GM12878 (cell line): ENCODE measurements at regions not wholly inside any gene's neighbourhood (a gene's known extent, or its start where the extent isn't known, plus 50 kb on each side); places are given as distances from the start of the nearest gene placed in this dataset.

Source experiments
- JUND ChIP-seq: IDR thresholded peaks from 2 replicates; pipeline ENCODE4 v1.6.1; 2012; ENCODE audit warnings: low read depth, mild to moderate bottlenecking, low read length, improper control_type of control experiment, moderate library complexity
- NFXL1 ChIP-seq: fragments of 450-650 bp; IDR thresholded peaks from 2 replicates; pipeline ENCODE4 v1.6.1; 2017; ENCODE audit warnings: antibody characterized with exemption, mild to moderate bottlenecking, borderline replicate concordance
- RAD21 ChIP-seq: IDR thresholded peaks from 2 replicates; pipeline ENCODE4 v1.6.1; 2011; ENCODE audit warnings: mild to moderate bottlenecking, low read depth, low read length, moderate library complexity; ENCODE audit not compliant: insufficient read depth
- RB1 ChIP-seq: fragments of 450-650 bp; formaldehyde crosslinking; IDR thresholded peaks from 2 replicates; pipeline ENCODE4 v1.6.1; 2017; ENCODE audit warnings: mild to moderate bottlenecking, borderline replicate concordance
- TF ChIP-seq, protein P1 (sequence below): IDR thresholded peaks from 2 replicates; pipeline ENCODE4 v1.6.1; 2011; ENCODE audit warnings: low read depth, low read length, improper control_type of control experiment, borderline replicate concordance
- TF ChIP-seq, protein P2 (sequence below), 3 experiments: IDR thresholded peaks in 2 of 3; conservative IDR thresholded peaks in 1 of 3; 2 replicates each; pipeline ENCODE4 v1.5.1; 2011; ENCODE audit warnings: low read depth in 3 of 3, low read length in 3 of 3, mild to moderate bottlenecking in 3 of 3, control low read depth in 2 of 3, moderate library complexity in 2 of 3, inconsistent platforms in 1 of 3, mixed read lengths in 1 of 3; ENCODE audit not compliant: control insufficient read depth in 2 of 3, insufficient read depth in 1 of 3; ENCODE audit errors: extremely low read depth in 1 of 3
- TF ChIP-seq, protein P3 (sequence below): fragments of 450-650 bp; IDR thresholded peaks from 2 replicates; pipeline ENCODE4 v1.6.1; 2017; ENCODE audit warnings: mild to moderate bottlenecking, moderate library complexity

DNA sequence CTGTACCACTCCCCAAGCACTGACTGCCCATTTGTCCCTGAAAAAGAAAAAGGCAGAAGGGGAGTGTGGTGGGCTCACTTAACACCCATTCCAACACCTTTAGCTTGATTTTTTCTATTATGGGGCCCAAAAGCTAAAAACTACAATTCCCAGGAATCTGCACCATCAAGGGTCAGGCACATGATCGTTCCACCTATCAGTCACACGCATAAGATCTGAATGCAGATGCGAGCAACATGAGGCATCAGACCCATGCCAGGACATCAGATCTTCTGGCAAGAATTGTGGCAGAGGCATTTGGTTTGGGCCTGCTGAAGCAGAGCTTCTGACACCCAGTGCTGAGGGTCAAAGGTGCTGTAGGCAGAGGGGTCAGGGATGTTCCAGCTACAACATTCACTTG is 595.9 kb downstream of the BCOR start:
- no peak for TF ChIP-seq NFXL1
- TF ChIP-seq, protein P1, sequence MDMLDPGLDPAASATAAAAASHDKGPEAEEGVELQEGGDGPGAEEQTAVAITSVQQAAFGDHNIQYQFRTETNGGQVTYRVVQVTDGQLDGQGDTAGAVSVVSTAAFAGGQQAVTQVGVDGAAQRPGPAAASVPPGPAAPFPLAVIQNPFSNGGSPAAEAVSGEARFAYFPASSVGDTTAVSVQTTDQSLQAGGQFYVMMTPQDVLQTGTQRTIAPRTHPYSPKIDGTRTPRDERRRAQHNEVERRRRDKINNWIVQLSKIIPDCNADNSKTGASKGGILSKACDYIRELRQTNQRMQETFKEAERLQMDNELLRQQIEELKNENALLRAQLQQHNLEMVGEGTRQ: no peak
- TF ChIP-seq JUND: no peak
- TF ChIP-seq, protein P2, sequence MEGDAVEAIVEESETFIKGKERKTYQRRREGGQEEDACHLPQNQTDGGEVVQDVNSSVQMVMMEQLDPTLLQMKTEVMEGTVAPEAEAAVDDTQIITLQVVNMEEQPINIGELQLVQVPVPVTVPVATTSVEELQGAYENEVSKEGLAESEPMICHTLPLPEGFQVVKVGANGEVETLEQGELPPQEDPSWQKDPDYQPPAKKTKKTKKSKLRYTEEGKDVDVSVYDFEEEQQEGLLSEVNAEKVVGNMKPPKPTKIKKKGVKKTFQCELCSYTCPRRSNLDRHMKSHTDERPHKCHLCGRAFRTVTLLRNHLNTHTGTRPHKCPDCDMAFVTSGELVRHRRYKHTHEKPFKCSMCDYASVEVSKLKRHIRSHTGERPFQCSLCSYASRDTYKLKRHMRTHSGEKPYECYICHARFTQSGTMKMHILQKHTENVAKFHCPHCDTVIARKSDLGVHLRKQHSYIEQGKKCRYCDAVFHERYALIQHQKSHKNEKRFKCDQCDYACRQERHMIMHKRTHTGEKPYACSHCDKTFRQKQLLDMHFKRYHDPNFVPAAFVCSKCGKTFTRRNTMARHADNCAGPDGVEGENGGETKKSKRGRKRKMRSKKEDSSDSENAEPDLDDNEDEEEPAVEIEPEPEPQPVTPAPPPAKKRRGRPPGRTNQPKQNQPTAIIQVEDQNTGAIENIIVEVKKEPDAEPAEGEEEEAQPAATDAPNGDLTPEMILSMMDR (IDR thresholded peaks at IDR 0.05 in 2 of 3, conservative IDR thresholded peaks at IDR 0.05 in 1 of 3; ENCODE audit: control insufficient read depth in 2 of 3, extremely low read depth in 1 of 3, insufficient read depth in 1 of 3, low read depth in 3 of 3, low read length in 3 of 3): no peak
- no peak for TF ChIP-seq RB1
- TF ChIP-seq RAD21: no peak
- TF ChIP-seq, protein P3, sequence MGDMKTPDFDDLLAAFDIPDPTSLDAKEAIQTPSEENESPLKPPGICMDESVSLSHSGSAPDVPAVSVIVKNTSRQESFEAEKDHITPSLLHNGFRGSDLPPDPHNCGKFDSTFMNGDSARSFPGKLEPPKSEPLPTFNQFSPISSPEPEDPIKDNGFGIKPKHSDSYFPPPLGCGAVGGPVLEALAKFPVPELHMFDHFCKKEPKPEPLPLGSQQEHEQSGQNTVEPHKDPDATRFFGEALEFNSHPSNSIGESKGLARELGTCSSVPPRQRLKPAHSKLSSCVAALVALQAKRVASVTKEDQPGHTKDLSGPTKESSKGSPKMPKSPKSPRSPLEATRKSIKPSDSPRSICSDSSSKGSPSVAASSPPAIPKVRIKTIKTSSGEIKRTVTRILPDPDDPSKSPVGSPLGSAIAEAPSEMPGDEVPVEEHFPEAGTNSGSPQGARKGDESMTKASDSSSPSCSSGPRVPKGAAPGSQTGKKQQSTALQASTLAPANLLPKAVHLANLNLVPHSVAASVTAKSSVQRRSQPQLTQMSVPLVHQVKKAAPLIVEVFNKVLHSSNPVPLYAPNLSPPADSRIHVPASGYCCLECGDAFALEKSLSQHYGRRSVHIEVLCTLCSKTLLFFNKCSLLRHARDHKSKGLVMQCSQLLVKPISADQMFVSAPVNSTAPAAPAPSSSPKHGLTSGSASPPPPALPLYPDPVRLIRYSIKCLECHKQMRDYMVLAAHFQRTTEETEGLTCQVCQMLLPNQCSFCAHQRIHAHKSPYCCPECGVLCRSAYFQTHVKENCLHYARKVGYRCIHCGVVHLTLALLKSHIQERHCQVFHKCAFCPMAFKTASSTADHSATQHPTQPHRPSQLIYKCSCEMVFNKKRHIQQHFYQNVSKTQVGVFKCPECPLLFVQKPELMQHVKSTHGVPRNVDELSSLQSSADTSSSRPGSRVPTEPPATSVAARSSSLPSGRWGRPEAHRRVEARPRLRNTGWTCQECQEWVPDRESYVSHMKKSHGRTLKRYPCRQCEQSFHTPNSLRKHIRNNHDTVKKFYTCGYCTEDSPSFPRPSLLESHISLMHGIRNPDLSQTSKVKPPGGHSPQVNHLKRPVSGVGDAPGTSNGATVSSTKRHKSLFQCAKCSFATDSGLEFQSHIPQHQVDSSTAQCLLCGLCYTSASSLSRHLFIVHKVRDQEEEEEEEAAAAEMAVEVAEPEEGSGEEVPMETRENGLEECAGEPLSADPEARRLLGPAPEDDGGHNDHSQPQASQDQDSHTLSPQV: no peak
